Astrocyte (in vitro differentiated cells and primary cell): ENCODE measurements at regions not wholly inside any gene's neighbourhood (a gene's known extent, or its start where the extent isn't known, plus 50 kb on each side); places are given as distances from the start of the nearest gene placed in this dataset.

Source experiments
- DNase-seq: peaks from one replicate; pipeline ENCODE4 v3.0.0-alpha.2; 2010; ENCODE audit warnings: low read depth
- FAIRE-seq: peaks from 2 replicates; lab custom pipeline; 2011; peaks lifted over from hg19 to GRCh38; lab: Jason Lieb, UNC
- H2AFZ ChIP-seq: 2 replicates; pipeline ENCODE4 v1.6.0; 2012; ENCODE audit warnings: low read depth, low read length, inconsistent platforms
- H3K27ac ChIP-seq: 2 replicates; pipeline ENCODE4 v1.5.1; 2011; ENCODE audit warnings: low read depth, low read length, inconsistent platforms
- H3K27me3 ChIP-seq: 2 replicates; pipeline ENCODE4 v1.6.0; 2011; ENCODE audit warnings: low read length, inconsistent platforms; ENCODE audit not compliant: insufficient read depth
- H3K36me3 ChIP-seq: 2 replicates; pipeline ENCODE4 v1.5.1; 2011; ENCODE audit warnings: low read length, inconsistent platforms; ENCODE audit not compliant: insufficient read depth
- H3K4me1 ChIP-seq: 2 replicates; pipeline ENCODE4 v1.5.1; 2011; ENCODE audit warnings: low read length, inconsistent platforms; ENCODE audit not compliant: insufficient read depth
- H3K4me2 ChIP-seq: 2 replicates; pipeline ENCODE4 v1.6.0; 2012; ENCODE audit warnings: low read length, inconsistent platforms
- H3K4me3 ChIP-seq: 2 replicates; pipeline ENCODE4 v1.5.1; 2011; ENCODE audit warnings: low read depth, mild to moderate bottlenecking, low read length, inconsistent platforms; ENCODE audit not compliant: insufficient read depth
- H3K79me2 ChIP-seq: 2 replicates; pipeline ENCODE4 v1.6.0; 2012; ENCODE audit warnings: mild to moderate bottlenecking, low read length, inconsistent platforms; ENCODE audit not compliant: insufficient read depth
- H3K9ac ChIP-seq: 2 replicates; pipeline ENCODE4 v1.6.0; 2012; ENCODE audit warnings: mild to moderate bottlenecking, low read length, inconsistent platforms
- H3K9me3 ChIP-seq: 2 replicates; pipeline ENCODE4 v1.5.1; 2012; ENCODE audit warnings: low read depth, mild to moderate bottlenecking, low read length, inconsistent platforms; ENCODE audit not compliant: insufficient read depth
- H4K20me1 ChIP-seq: 2 replicates; pipeline ENCODE4 v1.6.0; 2012; ENCODE audit warnings: low read length, inconsistent platforms; ENCODE audit not compliant: insufficient read depth
- H3K27ac Mint-ChIP-seq: one replicate; pipeline ENCODE4 v1.8.0; 2021; ENCODE audit warnings: mild to moderate bottlenecking, mixed read lengths; ENCODE audit not compliant: unreplicated experiment
- H3K27me3 Mint-ChIP-seq: one replicate; pipeline ENCODE4 v1.8.0; 2021; ENCODE audit warnings: low read depth, mixed read lengths; ENCODE audit not compliant: unreplicated experiment
- H3K36me3 Mint-ChIP-seq: one replicate; pipeline ENCODE4 v1.8.0; 2021; ENCODE audit warnings: low read depth, mixed read lengths; ENCODE audit not compliant: unreplicated experiment
- H3K4me1 Mint-ChIP-seq: one replicate; pipeline ENCODE4 v1.8.0; 2021; ENCODE audit warnings: low read depth, mixed read lengths; ENCODE audit not compliant: unreplicated experiment
- H3K4me3 Mint-ChIP-seq: one replicate; pipeline ENCODE4 v1.8.0; 2021; ENCODE audit warnings: mild to moderate bottlenecking, moderate library complexity, mixed read lengths; ENCODE audit not compliant: unreplicated experiment
- H3K9me3 Mint-ChIP-seq: one replicate; pipeline ENCODE4 v1.8.0; 2021; ENCODE audit warnings: mild to moderate bottlenecking, mixed read lengths; ENCODE audit not compliant: unreplicated experiment
- EZH2 ChIP-seq: IDR thresholded peaks from 2 replicates; pipeline ENCODE4 v1.6.1; 2012; ENCODE audit warnings: mild to moderate bottlenecking, low read length, inconsistent platforms; ENCODE audit not compliant: insufficient read depth
- TF ChIP-seq, protein P1 (sequence below): IDR thresholded peaks from 2 replicates; pipeline ENCODE4 v1.5.1; 2011; ENCODE audit warnings: low read depth, mild to moderate bottlenecking, inconsistent platforms, low read length, moderate library complexity; ENCODE audit not compliant: insufficient read depth

DNA sequence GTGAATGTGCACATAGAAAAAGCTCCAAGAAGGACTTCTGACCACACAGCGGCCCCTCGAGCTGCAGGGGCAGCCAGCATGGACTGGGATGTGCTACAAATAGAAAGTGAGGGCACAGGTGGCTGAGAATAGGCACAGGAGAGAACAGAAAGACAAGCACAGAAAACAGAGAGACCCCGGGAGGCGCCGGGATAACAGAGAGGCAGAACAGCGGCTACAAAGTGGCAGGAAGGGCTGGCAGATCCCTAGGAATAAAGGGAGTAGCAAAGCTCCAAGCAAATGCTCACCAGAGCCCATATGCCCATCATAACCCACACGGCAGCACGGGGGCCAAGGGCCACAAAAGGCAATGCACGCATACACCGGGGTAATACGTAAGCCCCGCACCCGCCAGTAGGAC, 201.7 kb upstream of the NSMCE3 start:
- DNase-seq (no peak), FAIRE-seq (no peak)
- H3K9ac ChIP-seq, result no peak overlapping the region
- Mint-ChIP-seq H3K4me1 (no peaks in the 10 kb centered on the region), H3K36me3 (no peaks in the 10 kb centered on the region), H3K4me3 (no peak overlapping the region), H3K27ac (no peak overlapping the region), H3K27me3 (peaks cover 11% of the 10 kb centered on the region), H3K9me3 (no peaks in the 10 kb centered on the region)
- no peaks in the 10 kb centered on the region for H3K4me1 ChIP-seq
- H4K20me1 ChIP-seq, result no peaks in the 10 kb centered on the region
- H3K27ac ChIP-seq, result no peak overlapping the region
- no peak overlapping the region for H3K4me3 ChIP-seq
- TF ChIP-seq EZH2, result no peak
- TF ChIP-seq, protein P1, sequence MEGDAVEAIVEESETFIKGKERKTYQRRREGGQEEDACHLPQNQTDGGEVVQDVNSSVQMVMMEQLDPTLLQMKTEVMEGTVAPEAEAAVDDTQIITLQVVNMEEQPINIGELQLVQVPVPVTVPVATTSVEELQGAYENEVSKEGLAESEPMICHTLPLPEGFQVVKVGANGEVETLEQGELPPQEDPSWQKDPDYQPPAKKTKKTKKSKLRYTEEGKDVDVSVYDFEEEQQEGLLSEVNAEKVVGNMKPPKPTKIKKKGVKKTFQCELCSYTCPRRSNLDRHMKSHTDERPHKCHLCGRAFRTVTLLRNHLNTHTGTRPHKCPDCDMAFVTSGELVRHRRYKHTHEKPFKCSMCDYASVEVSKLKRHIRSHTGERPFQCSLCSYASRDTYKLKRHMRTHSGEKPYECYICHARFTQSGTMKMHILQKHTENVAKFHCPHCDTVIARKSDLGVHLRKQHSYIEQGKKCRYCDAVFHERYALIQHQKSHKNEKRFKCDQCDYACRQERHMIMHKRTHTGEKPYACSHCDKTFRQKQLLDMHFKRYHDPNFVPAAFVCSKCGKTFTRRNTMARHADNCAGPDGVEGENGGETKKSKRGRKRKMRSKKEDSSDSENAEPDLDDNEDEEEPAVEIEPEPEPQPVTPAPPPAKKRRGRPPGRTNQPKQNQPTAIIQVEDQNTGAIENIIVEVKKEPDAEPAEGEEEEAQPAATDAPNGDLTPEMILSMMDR, result no peak
- H3K36me3 ChIP-seq, result no peaks in the 10 kb centered on the region
- no peak overlapping the region for H2AFZ ChIP-seq
- no peaks in the 10 kb centered on the region for H3K27me3 ChIP-seq
- no peaks in the 10 kb centered on the region for H3K79me2 ChIP-seq
- H3K4me2 ChIP-seq, result no peak overlapping the region
- H3K9me3 ChIP-seq, result no peaks in the 10 kb centered on the region

DNA sequence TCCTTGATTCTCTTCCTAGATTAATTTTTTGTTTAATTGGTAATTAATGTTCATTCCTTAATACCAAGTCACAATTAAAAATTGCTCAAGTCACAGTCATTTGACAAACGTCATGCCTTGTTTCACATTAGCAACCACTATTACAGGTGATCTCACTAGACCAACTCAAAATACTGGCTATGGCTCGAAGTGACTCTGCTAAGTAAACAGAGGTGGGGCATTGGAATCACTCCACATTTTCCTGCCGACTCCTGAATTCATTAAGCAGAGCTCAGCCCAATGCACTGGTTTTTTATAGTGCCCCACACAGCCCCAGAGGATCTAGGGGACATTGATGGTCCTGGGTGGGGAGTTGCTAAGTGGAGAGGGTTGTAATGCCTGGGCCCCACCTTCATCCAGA, 201.2 kb upstream of the NSMCE3 start:
- no peak overlapping the region for H3K9ac ChIP-seq
- H3K9me3 Mint-ChIP-seq, result no peaks in the 10 kb centered on the region
- H4K20me1 ChIP-seq, result no peaks in the 10 kb centered on the region
- no peaks in the 10 kb centered on the region for H3K36me3 Mint-ChIP-seq
- H3K4me2 ChIP-seq, result no peak overlapping the region
- no peaks in the 10 kb centered on the region for H3K4me1 ChIP-seq
- FAIRE-seq (no peak), DNase-seq (no peak)
- TF ChIP-seq EZH2, result no peak
- TF ChIP-seq, protein P1, result no peak
- H3K79me2 ChIP-seq, result no peaks in the 10 kb centered on the region
- H3K27me3 Mint-ChIP-seq, result peaks cover 15% of the 10 kb centered on the region
- no peaks in the 10 kb centered on the region for H3K36me3 ChIP-seq
- no peaks in the 10 kb centered on the region for H3K27me3 ChIP-seq
- no peaks in the 10 kb centered on the region for H3K9me3 ChIP-seq
- no peak overlapping the region for H3K4me3 ChIP-seq
- H3K4me3 Mint-ChIP-seq, result no peak overlapping the region
- no peak overlapping the region for H2AFZ ChIP-seq
- no peak overlapping the region for H3K27ac ChIP-seq
- H3K4me1 Mint-ChIP-seq, result no peaks in the 10 kb centered on the region
- H3K27ac Mint-ChIP-seq, result no peak overlapping the region

DNA sequence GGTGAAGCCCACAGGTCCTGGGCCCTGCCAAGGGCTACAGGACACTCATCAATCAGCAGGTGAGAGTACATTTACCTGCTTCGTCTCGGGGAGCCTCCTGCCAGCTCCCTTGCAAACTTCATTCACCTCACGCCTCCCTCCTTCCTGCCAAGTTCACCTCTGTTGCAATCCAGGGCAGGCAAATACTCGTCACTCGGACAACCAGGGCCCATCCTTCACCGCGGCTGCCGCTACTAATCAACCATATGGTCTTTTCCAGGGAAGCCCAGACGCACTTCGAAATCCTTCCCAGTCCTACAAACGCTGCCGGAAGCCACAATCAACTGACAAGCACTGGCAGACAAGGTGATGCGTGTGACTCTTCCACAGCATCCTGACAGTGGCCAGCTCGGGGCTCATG, 200.7 kb upstream of the NSMCE3 start:
- Mint-ChIP-seq H3K4me3 (no peak overlapping the region), H3K36me3 (no peaks in the 10 kb centered on the region), H3K4me1 (no peaks in the 10 kb centered on the region), H3K27me3 (peaks cover 15% of the 10 kb centered on the region), H3K27ac (no peak overlapping the region), H3K9me3 (no peaks in the 10 kb centered on the region)
- Histone ChIP-seq H3K79me2 (no peaks in the 10 kb centered on the region), H3K4me3 (no peak overlapping the region), H2AFZ (no peak overlapping the region), H3K4me1 (no peaks in the 10 kb centered on the region), H4K20me1 (no peaks in the 10 kb centered on the region), H3K9me3 (no peaks in the 10 kb centered on the region), H3K27me3 (no peaks in the 10 kb centered on the region), H3K9ac (no peak overlapping the region), H3K4me2 (no peak overlapping the region), H3K27ac (no peak overlapping the region), H3K36me3 (no peaks in the 10 kb centered on the region)
- no peak for TF ChIP-seq EZH2
- FAIRE-seq, result no peak
- DNase-seq, result no peak
